K562 (cell line): ENCODE measurements at regions not wholly inside any gene's neighbourhood (a gene's known extent, or its start where the extent isn't known, plus 50 kb on each side); places are given as distances from the start of the nearest gene placed in this dataset.

Source experiments
- FOSL1 ChIP-seq: fragments of 200-800 bp; sonication (Bioruptor generic); conservative IDR thresholded peaks from 2 replicates; pipeline ENCODE4 v1.6.1; 2016; ENCODE audit warnings: missing genetic modification characterization, missing compliant biosample characterization
- GABPA ChIP-seq: fragments of 200-800 bp; sonication (Bioruptor generic); conservative IDR thresholded peaks from 2 replicates; pipeline ENCODE4 v1.6.1; 2016; ENCODE audit warnings: low read depth, missing genetic modification characterization, missing compliant biosample characterization
- JUN ChIP-seq, 2 experiments: sonication (generic) in 1 of 2; formaldehyde crosslinking in 1 of 2; IDR thresholded peaks; 2 replicates each; pipeline versions ENCODE4 v1.6.1 to v1.8.0; 2012 to 2022; ENCODE audit warnings: borderline replicate concordance in 2 of 2, mild to moderate bottlenecking in 2 of 2, improper control_type of control experiment in 1 of 2, low read depth in 1 of 2, low read length in 1 of 2, missing genetic modification reagents in 1 of 2
- KDM1A ChIP-seq, 2 experiments: fragments of 450-650 bp; IDR thresholded peaks; 2 replicates each; pipeline ENCODE4 v1.6.1; 2016; ENCODE audit warnings: mild to moderate bottlenecking in 2 of 2
- MAFK ChIP-seq: IDR thresholded peaks from 2 replicates; pipeline ENCODE4 v1.6.1; 2011; ENCODE audit warnings: low read length, improper control_type of control experiment
- SNRNP70 ChIP-seq: fragments of 200-400 bp; formaldehyde crosslinking; optimal IDR thresholded peaks from 2 replicates; pipeline ENCODE3; 2017; ENCODE audit warnings: low read depth, low read length
- TAF1 ChIP-seq: IDR thresholded peaks from 2 replicates; pipeline ENCODE4 v1.6.1; 2011; ENCODE audit warnings: mild to moderate bottlenecking, low read length, moderate library complexity; ENCODE audit not compliant: insufficient read depth, control insufficient read depth, severe bottlenecking; ENCODE audit errors: extremely low read depth
- TBP ChIP-seq: optimal IDR thresholded peaks from 2 replicates; pipeline ENCODE3; 2011; ENCODE audit warnings: low read depth, low read length, improper control_type of control experiment
- ZNF12 ChIP-seq: sonication (generic); formaldehyde crosslinking; IDR thresholded peaks from 2 replicates; pipeline ENCODE4 v1.4.0; 2020; ENCODE audit warnings: mild to moderate bottlenecking, missing genetic modification reagents
- ZNF280A ChIP-seq: fragments of 450-650 bp; IDR thresholded peaks from 2 replicates; pipeline ENCODE4 v1.6.1; 2018; ENCODE audit warnings: mild to moderate bottlenecking, low read depth; ENCODE audit not compliant: partially characterized antibody
- TF ChIP-seq, protein P1 (sequence below): fragments of 450-650 bp; IDR thresholded peaks from 2 replicates; pipeline ENCODE4 v1.6.1; 2016; ENCODE audit warnings: mild to moderate bottlenecking
- TF ChIP-seq, protein P2 (sequence below): fragments of 250-450 bp; sonication (Bioruptor Pico); IDR thresholded peaks from 2 replicates; pipeline ENCODE4 v1.8.0; 2022; ENCODE audit warnings: inconsistent platforms
- TF ChIP-seq, protein P3 (sequence below), 3 experiments: IDR thresholded peaks in 2 of 3; conservative IDR thresholded peaks in 1 of 3; 2 replicates each; pipeline ENCODE4 v1.5.1; 2011 to 2012; ENCODE audit warnings: low read length in 3 of 3, mild to moderate bottlenecking in 3 of 3, control low read depth in 2 of 3, improper control_type of control experiment in 1 of 3, inconsistent platforms in 1 of 3, low read depth in 1 of 3, mixed read lengths in 1 of 3, moderate library complexity in 1 of 3; ENCODE audit not compliant: insufficient read depth in 2 of 3
- TF ChIP-seq, protein P4 (sequence below): sonication (generic); formaldehyde crosslinking; IDR thresholded peaks from 2 replicates; pipeline ENCODE4 v1.8.0; 2022; ENCODE audit warnings: mild to moderate bottlenecking, missing genetic modification reagents, borderline replicate concordance

GRCh38 chr11:130622141-130622542, 173.7 kb downstream of the ADAMTS15 start:
- TF ChIP-seq, protein P1, sequence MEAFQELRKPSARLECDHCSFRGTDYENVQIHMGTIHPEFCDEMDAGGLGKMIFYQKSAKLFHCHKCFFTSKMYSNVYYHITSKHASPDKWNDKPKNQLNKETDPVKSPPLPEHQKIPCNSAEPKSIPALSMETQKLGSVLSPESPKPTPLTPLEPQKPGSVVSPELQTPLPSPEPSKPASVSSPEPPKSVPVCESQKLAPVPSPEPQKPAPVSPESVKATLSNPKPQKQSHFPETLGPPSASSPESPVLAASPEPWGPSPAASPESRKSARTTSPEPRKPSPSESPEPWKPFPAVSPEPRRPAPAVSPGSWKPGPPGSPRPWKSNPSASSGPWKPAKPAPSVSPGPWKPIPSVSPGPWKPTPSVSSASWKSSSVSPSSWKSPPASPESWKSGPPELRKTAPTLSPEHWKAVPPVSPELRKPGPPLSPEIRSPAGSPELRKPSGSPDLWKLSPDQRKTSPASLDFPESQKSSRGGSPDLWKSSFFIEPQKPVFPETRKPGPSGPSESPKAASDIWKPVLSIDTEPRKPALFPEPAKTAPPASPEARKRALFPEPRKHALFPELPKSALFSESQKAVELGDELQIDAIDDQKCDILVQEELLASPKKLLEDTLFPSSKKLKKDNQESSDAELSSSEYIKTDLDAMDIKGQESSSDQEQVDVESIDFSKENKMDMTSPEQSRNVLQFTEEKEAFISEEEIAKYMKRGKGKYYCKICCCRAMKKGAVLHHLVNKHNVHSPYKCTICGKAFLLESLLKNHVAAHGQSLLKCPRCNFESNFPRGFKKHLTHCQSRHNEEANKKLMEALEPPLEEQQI = no peak
- TF ChIP-seq, protein P2, sequence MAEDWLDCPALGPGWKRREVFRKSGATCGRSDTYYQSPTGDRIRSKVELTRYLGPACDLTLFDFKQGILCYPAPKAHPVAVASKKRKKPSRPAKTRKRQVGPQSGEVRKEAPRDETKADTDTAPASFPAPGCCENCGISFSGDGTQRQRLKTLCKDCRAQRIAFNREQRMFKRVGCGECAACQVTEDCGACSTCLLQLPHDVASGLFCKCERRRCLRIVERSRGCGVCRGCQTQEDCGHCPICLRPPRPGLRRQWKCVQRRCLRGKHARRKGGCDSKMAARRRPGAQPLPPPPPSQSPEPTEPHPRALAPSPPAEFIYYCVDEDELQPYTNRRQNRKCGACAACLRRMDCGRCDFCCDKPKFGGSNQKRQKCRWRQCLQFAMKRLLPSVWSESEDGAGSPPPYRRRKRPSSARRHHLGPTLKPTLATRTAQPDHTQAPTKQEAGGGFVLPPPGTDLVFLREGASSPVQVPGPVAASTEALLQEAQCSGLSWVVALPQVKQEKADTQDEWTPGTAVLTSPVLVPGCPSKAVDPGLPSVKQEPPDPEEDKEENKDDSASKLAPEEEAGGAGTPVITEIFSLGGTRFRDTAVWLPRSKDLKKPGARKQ (CRISPR knock-in tag) = no peak
- TF ChIP-seq, protein P3, sequence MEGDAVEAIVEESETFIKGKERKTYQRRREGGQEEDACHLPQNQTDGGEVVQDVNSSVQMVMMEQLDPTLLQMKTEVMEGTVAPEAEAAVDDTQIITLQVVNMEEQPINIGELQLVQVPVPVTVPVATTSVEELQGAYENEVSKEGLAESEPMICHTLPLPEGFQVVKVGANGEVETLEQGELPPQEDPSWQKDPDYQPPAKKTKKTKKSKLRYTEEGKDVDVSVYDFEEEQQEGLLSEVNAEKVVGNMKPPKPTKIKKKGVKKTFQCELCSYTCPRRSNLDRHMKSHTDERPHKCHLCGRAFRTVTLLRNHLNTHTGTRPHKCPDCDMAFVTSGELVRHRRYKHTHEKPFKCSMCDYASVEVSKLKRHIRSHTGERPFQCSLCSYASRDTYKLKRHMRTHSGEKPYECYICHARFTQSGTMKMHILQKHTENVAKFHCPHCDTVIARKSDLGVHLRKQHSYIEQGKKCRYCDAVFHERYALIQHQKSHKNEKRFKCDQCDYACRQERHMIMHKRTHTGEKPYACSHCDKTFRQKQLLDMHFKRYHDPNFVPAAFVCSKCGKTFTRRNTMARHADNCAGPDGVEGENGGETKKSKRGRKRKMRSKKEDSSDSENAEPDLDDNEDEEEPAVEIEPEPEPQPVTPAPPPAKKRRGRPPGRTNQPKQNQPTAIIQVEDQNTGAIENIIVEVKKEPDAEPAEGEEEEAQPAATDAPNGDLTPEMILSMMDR (IDR thresholded peaks at IDR 0.05 in 2 of 3, conservative IDR thresholded peaks at IDR 0.05 in 1 of 3; ENCODE audit: insufficient read depth in 2 of 3, low read depth in 1 of 3, low read length in 3 of 3) = no peak
- TF ChIP-seq ZNF12 (CRISPR knock-in tag) (no peak), TAF1 (no peak), JUN (IDR thresholded peaks at IDR 0.05; ENCODE audit: borderline replicate concordance, low read depth, low read length) (no peak), JUN (CRISPR knock-in tag; IDR thresholded peaks at IDR 0.05; ENCODE audit: borderline replicate concordance) (no peak), ZNF280A (no peak), KDM1A (IDR thresholded peaks at IDR 0.05) (no peak), TBP (no peak), GABPA (tag) (no peak), MAFK (no peak), SNRNP70 (no peak), FOSL1 (tag) (no peak)
- TF ChIP-seq, protein P4, sequence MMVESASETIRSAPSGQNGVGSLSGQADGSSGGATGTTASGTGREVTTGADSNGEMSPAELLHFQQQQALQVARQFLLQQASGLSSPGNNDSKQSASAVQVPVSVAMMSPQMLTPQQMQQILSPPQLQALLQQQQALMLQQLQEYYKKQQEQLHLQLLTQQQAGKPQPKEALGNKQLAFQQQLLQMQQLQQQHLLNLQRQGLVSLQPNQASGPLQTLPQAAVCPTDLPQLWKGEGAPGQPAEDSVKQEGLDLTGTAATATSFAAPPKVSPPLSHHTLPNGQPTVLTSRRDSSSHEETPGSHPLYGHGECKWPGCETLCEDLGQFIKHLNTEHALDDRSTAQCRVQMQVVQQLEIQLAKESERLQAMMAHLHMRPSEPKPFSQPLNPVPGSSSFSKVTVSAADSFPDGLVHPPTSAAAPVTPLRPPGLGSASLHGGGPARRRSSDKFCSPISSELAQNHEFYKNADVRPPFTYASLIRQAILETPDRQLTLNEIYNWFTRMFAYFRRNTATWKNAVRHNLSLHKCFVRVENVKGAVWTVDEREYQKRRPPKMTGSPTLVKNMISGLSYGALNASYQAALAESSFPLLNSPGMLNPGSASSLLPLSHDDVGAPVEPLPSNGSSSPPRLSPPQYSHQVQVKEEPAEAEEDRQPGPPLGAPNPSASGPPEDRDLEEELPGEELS (CRISPR knock-in tag) = no peak
